ENCODE measurements at regions not wholly inside any gene's neighbourhood (a gene's known extent, or its start where the extent isn't known, plus 50 kb on each side); places are given as distances from the start of the nearest gene placed in this dataset.

- TF ChIP-seq POLR2AphosphoS5 (IDR thresholded peaks at IDR 0.05; ENCODE audit: low read depth, low read length): no peak
- no peak for TF ChIP-seq SIN3A (IDR thresholded peaks at IDR 0.05; ENCODE audit: borderline replicate concordance, insufficient read depth, low read length)
- TF ChIP-seq REST (IDR thresholded peaks at IDR 0.05; ENCODE audit: insufficient read depth in 1 of 2, low read depth in 2 of 2, low read length in 2 of 2): no peak
Measured at GRCh38 chr2:123791207-123791606, 233.9 kb upstream of the CNTNAP5 start.
